HL-60 (cell line): ENCODE measurements at regions not wholly inside any gene's neighbourhood (a gene's known extent, or its start where the extent isn't known, plus 50 kb on each side); places are given as distances from the start of the nearest gene placed in this dataset.

Experiments
- DNase-seq, 2 experiments: peaks; one replicate each; pipeline ENCODE4 v3.0.0-alpha.2; 2010 to 2020; ENCODE audit warnings: low read depth in 1 of 2, low spot score in 1 of 2
- H3K27ac ChIP-seq: fragments of 250-450 bp; sonication (Bioruptor Pico); replicated peaks from 2 replicates; pipeline ENCODE4 v1.5.1; 2020; ENCODE audit warnings: mild to moderate bottlenecking, moderate library complexity
- H3K27me3 ChIP-seq: fragments of 250-450 bp; sonication (Bioruptor Pico); 2 replicates; pipeline ENCODE4 v1.5.1; 2021; ENCODE audit warnings: mild to moderate bottlenecking, moderate library complexity; ENCODE audit not compliant: insufficient read depth, poor library complexity, severe bottlenecking
- H3K4me3 ChIP-seq: replicated peaks from 2 replicates; pipeline ENCODE4 v1.5.1; 2011; ENCODE audit warnings: mild to moderate bottlenecking, control low read depth, low read length; ENCODE audit not compliant: insufficient read depth
- GABPA ChIP-seq: IDR thresholded peaks from 2 replicates; pipeline ENCODE4 v1.6.1; 2012; ENCODE audit warnings: low read depth
- POLR2AphosphoS5 ChIP-seq: IDR thresholded peaks from 2 replicates; pipeline ENCODE4 v1.6.1; 2012; ENCODE audit warnings: low read depth
- SPI1 ChIP-seq: IDR thresholded peaks from 2 replicates; pipeline ENCODE4 v1.6.1; 2012; ENCODE audit warnings: low read depth, mild to moderate bottlenecking, borderline replicate concordance
- TF ChIP-seq, protein P1 (sequence below): IDR thresholded peaks from one replicate; pipeline ENCODE4 v1.5.1; 2011; ENCODE audit warnings: low read length, control low read depth, inconsistent platforms; ENCODE audit not compliant: insufficient read depth
- TF ChIP-seq, protein P2 (sequence below): IDR thresholded peaks from 2 replicates; pipeline ENCODE4 v1.6.1; 2012; ENCODE audit warnings: low read depth; ENCODE audit not compliant: insufficient replicate concordance

GRCh38 chr2:172370821-172371455 is 56.4 kb upstream of the ITGA6 start:
- TF ChIP-seq, protein P1, sequence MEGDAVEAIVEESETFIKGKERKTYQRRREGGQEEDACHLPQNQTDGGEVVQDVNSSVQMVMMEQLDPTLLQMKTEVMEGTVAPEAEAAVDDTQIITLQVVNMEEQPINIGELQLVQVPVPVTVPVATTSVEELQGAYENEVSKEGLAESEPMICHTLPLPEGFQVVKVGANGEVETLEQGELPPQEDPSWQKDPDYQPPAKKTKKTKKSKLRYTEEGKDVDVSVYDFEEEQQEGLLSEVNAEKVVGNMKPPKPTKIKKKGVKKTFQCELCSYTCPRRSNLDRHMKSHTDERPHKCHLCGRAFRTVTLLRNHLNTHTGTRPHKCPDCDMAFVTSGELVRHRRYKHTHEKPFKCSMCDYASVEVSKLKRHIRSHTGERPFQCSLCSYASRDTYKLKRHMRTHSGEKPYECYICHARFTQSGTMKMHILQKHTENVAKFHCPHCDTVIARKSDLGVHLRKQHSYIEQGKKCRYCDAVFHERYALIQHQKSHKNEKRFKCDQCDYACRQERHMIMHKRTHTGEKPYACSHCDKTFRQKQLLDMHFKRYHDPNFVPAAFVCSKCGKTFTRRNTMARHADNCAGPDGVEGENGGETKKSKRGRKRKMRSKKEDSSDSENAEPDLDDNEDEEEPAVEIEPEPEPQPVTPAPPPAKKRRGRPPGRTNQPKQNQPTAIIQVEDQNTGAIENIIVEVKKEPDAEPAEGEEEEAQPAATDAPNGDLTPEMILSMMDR = no peak
- no peak for TF ChIP-seq GABPA
- no peak for TF ChIP-seq SPI1
- no peak for TF ChIP-seq POLR2AphosphoS5
- TF ChIP-seq, protein P2, sequence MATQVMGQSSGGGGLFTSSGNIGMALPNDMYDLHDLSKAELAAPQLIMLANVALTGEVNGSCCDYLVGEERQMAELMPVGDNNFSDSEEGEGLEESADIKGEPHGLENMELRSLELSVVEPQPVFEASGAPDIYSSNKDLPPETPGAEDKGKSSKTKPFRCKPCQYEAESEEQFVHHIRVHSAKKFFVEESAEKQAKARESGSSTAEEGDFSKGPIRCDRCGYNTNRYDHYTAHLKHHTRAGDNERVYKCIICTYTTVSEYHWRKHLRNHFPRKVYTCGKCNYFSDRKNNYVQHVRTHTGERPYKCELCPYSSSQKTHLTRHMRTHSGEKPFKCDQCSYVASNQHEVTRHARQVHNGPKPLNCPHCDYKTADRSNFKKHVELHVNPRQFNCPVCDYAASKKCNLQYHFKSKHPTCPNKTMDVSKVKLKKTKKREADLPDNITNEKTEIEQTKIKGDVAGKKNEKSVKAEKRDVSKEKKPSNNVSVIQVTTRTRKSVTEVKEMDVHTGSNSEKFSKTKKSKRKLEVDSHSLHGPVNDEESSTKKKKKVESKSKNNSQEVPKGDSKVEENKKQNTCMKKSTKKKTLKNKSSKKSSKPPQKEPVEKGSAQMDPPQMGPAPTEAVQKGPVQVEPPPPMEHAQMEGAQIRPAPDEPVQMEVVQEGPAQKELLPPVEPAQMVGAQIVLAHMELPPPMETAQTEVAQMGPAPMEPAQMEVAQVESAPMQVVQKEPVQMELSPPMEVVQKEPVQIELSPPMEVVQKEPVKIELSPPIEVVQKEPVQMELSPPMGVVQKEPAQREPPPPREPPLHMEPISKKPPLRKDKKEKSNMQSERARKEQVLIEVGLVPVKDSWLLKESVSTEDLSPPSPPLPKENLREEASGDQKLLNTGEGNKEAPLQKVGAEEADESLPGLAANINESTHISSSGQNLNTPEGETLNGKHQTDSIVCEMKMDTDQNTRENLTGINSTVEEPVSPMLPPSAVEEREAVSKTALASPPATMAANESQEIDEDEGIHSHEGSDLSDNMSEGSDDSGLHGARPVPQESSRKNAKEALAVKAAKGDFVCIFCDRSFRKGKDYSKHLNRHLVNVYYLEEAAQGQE = no peak
- no peak for DNase-seq
- Histone ChIP-seq H3K4me3 (no peak overlapping the region), H3K27me3 (no peaks in the 10 kb centered on the region), H3K27ac (no peak overlapping the region)

DNA sequence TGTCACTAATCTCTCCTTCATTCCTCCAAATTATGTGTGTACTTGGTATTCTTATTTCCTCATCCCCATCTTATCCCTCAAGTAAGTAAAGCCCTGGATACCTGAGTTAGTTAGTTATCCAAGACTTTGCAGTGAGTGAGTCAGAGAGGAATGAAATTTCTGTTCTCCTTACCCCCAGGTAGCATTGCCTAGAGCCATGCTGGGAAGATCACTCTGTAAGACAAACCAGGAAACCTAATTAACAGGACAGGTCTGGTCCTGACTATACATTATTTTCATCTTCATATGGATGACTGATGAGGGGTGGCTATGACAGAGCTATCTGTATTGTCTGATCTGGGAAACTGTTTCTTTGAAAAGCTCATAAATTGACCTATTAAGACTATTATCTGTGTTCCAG is 55.0 kb upstream of the ITGA6 start:
- TF ChIP-seq, protein P1 = no peak
- TF ChIP-seq, protein P2 = no peak
- TF ChIP-seq GABPA (no peak), POLR2AphosphoS5 (no peak), SPI1 (no peak)
- Histone ChIP-seq H3K4me3 (no peak overlapping the region), H3K27ac (no peak overlapping the region), H3K27me3 (no peaks in the 10 kb centered on the region)
- no peak for DNase-seq

DNA sequence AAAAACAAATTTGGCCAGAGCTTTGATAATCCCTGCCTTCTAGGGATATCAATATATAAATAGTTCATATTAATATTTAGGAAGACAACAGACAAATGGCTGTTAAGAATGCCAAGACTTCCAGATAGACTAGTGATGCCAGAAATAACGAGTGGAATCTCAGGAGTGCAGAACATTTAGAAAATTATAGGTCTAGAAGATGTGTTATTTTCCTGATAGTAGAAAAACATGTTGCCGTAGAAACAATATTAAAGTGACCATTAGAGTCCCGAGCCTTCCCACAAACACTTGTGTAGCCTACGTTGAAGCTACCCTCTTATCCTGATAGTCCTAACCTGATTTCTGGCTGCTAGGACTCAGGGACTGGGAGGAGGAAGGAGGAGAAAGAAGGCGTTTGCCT is 54.3 kb upstream of the ITGA6 start:
- Histone ChIP-seq H3K27me3 (no peaks in the 10 kb centered on the region), H3K4me3 (no peak overlapping the region), H3K27ac (no peak overlapping the region)
- DNase-seq = no peak
- no peak for TF ChIP-seq SPI1
- TF ChIP-seq, protein P2 = no peak
- no peak for TF ChIP-seq GABPA
- TF ChIP-seq, protein P1 = no peak
- no peak for TF ChIP-seq POLR2AphosphoS5
